ENCODE measurements at regions not wholly inside any gene's neighbourhood (a gene's known extent, or its start where the extent isn't known, plus 50 kb on each side); places are given as distances from the start of the nearest gene placed in this dataset.
A peak's percentile ranks its signal among the peaks of the same experiment; 100 is the strongest.

GRCh38 chr2:34099377-34099776 lies 500.3 kb upstream of the FAM98A start:
- Histone ChIP-seq H3K36me3 (no peaks in the 10 kb centered on the region), H3K9me3 (no peaks in the 10 kb centered on the region), H3K27me3 (no peaks in the 10 kb centered on the region), H3K27ac (no peak overlapping the region), H3K4me3 (no peak overlapping the region), H3K4me1 (no peaks in the 10 kb centered on the region)
- intact Hi-C loops (cut with DNase I): loop anchor here in 1 of 2 donors (10.0 kb wide), 1 partner anchor 1315 kb away; no protein-coding TSS in a partner anchor
- ATAC-seq (no peak), DNase-seq (no peak)
- WGBS (ENCODE audit: insufficient coverage, low coverage, low lambda C conversion rate, missing lambda C conversion rate): no CpG with 5 or more reads among the region's 2 CpGs
- TF ChIP-seq POLR2A (IDR thresholded peaks at IDR 0.05) (no peak), CTCF (IDR thresholded peaks at IDR 0.05) (no peak)

- intact Hi-C loops (cut with DNase I): loop anchor here in 1 of 2 donors (10.0 kb wide), 1 partner anchor 1317 kb away; no protein-coding TSS in a partner anchor
- no peak for DNase-seq
- 9% methylated on average over 2 of the region's 2 CpGs for WGBS (ENCODE audit: insufficient coverage, low coverage, low lambda C conversion rate, missing lambda C conversion rate)
- no peaks in the 10 kb centered on the region for H3K4me1 ChIP-seq
- no peak overlapping the region for H3K27ac ChIP-seq
- no peaks in the 10 kb centered on the region for H3K27me3 ChIP-seq
- no peak for ATAC-seq
- no peak overlapping the region for H3K4me3 ChIP-seq
- no peaks in the 10 kb centered on the region for H3K9me3 ChIP-seq
- TF ChIP-seq CTCF (IDR thresholded peaks at IDR 0.05): no peak
- no peak for TF ChIP-seq POLR2A (IDR thresholded peaks at IDR 0.05)
- H3K36me3 ChIP-seq: no peaks in the 10 kb centered on the region
These were observed 499.2 kb upstream of the FAM98A start for GRCh38 chr2:34098256-34098655.

GRCh38 chr2:34096562-34097171 lies 497.6 kb upstream of the FAM98A start:
- TF ChIP-seq POLR2A (IDR thresholded peaks at IDR 0.05): no peak
- peak; percentile 76 to 88 (median 80) for TF ChIP-seq CTCF (IDR thresholded peaks at IDR 0.05)
- DNase-seq (peak in 1 of 3 donors; percentile 59), ATAC-seq (peak; percentile 83 to 89 (median 88))
- Histone ChIP-seq H3K4me3 (no peak overlapping the region), H3K27me3 (no peaks in the 10 kb centered on the region), H3K36me3 (no peaks in the 10 kb centered on the region), H3K27ac (no peak overlapping the region), H3K9me3 (no peaks in the 10 kb centered on the region), H3K4me1 (no peaks in the 10 kb centered on the region)
- 48% methylated on average over 3 of the region's 3 CpGs for WGBS (ENCODE audit: insufficient coverage, low coverage, low lambda C conversion rate, missing lambda C conversion rate)
- intact Hi-C loops (cut with DNase I): loop anchor here in 1 of 2 donors (10.0 kb wide), 1 partner anchor 1318 kb away; no protein-coding TSS in a partner anchor

- H3K27me3 ChIP-seq: no peaks in the 10 kb centered on the region
- 13% methylated on average over 3 of the region's 3 CpGs for WGBS (ENCODE audit: insufficient coverage, low coverage, low lambda C conversion rate, missing lambda C conversion rate)
- ATAC-seq (no peak), DNase-seq (no peak)
- H3K9me3 ChIP-seq: no peaks in the 10 kb centered on the region
- TF ChIP-seq CTCF (IDR thresholded peaks at IDR 0.05): no peak
- TF ChIP-seq POLR2A (IDR thresholded peaks at IDR 0.05): no peak
- intact Hi-C loops (cut with DNase I): loop anchor here in 1 of 2 donors (10.0 kb wide), 1 partner anchor 1321 kb away; no protein-coding TSS in a partner anchor
- no peak overlapping the region for H3K27ac ChIP-seq
- no peaks in the 10 kb centered on the region for H3K36me3 ChIP-seq
- no peaks in the 10 kb centered on the region for H3K4me1 ChIP-seq
- H3K4me3 ChIP-seq: no peak overlapping the region
These were observed 494.7 kb upstream of the FAM98A start for GRCh38 chr2:34093790-34094189.

All from right lobe of liver (tissue), 6 donors.